NCI-H146 treated with DMSO at 0.1 percent for 48 hours (cell line): ENCODE measurements at regions not wholly inside any gene's neighbourhood (a gene's known extent, or its start where the extent isn't known, plus 50 kb on each side); places are given as distances from the start of the nearest gene placed in this dataset.
"Not testable (repeated sequence)": the region's sequence is repeated elsewhere in the genome, so short reads cannot be mapped to it uniquely, and the experiment has no call there.

Experiments
- DNase-seq: peaks from one replicate; lab custom pipeline; 2025; ENCODE audit not compliant: unreplicated experiment; lab: John Stamatoyannopoulos, UW

DNA sequence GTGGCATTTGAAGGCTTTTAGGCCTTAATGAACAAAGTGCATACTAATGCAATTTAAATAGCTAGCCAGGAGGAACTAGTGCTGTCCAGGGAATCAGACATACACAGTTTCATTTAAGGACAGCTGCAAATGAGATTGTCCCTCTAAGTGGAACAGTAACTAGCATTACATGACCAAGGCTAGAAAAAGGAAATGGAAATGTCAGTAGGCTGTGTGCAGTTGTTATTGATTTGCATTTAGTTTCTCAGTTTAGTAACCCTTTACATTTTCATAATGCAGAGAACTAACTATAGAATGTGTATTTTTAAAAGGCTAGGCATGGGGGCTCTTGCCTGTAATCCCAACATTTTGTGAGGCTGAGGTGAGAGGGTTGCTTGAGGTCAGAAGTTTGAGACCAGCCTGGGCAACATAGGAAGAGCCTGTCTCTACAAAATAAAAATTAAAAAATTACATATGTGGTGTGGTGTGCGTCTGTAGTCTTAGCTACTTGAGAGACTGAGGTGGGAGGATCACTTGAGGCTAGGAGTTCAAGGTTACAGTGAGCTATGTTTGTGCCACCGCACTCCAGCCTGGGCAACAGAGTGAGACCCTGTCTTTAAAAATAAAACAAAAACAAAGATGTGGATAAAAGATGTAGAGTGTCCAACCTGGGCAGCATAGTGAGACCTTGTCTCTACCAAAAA is 468.0 kb downstream of the UTRN start:
- DNase-seq: no peak

DNA sequence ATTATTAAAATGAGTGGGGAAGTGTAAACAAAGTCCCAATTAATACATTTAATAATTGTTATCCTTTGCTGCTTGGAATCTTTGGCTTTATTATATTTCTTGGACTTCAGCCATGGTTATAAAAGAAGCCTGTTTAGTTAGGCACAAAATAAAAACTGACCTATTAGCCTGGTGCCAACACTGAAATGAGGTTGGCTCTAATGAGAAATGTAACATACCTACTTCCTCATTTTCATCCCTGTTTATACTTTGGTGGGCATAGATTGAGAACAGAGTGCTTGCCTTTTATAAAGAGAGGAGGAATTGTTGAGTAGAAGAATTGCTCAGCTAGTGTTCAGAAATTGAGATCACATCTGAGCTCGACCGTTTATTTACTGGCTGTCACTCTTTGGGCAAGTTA is 471.3 kb downstream of the UTRN start:
- DNase-seq: no peak

DNA sequence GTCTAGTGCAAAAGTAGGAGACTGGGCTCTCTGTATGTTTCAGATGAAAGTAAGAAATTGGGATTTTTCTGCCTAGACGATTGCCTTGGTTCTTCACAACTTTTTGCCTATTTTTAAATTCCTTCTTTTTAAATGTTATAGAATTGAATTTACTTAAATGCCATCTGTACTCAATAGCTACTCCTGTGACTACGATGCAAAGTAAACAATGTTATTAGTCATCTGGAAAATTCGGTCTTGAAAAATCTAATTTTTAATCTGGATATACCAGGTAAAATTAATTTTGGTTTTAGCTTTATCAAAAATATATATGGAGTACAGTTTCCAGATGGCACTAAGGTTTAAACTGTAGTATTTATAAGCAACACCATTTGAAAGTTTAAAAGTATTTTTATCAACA is 472.2 kb downstream of the UTRN start:
- DNase-seq: peak; percentile 65

DNA sequence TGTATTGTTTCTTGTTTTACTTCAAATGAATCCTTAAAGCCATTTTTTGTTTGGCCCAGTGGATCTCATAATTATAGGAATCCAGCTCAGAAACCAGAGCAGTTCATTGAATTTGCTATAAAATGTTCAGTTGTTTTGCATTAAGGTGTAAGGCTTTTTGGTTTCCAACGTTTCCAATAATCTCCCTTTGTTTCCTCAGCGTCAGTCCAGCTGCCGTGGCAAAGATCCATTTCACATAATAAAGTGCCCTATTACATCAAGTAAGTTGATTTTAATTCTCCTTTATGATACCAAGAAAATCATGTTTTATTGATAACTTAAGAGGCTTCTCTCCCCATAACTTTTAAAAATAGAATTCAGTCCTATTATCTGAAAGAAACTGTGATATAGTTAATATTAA is 472.6 kb downstream of the UTRN start:
- peak; percentile 65 for DNase-seq

DNA sequence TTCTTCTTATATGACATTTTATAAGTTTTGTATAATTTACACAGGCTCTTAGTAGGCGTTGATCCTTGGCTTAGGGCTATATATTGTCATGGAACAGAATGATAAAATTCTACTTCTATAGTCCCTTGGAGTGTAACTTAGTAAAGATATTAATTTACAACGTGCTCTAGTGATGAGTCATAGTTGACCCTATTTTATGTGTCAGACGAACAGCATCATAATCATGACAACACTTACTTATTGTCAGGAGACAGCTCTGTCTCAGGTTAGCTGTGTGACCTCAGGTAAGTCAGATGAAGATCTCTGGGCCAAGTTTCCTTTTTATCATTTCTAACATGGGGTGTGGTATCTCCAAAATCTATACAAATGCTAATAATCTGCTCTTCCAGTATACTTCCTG is 473.5 kb downstream of the UTRN start:
- DNase-seq: no peak

DNA sequence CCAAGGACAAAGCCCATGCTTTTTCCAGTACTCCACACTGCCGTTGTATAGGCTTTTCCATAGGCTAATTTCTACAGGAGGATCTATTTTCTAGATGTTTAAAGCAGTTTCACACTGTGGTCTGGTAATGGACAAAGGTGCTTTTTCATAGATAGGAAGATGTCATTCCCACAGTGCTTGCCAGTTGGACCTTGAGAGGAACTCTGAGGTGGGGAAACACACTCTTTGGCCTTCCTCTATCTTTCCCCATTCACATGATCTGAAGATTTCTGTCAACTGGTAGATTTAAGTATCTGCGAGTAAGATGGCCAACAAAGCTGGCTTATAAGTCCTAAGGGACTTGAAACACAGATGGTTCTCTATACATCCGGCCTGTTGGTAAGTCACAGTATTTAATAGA is 477.3 kb downstream of the UTRN start:
- DNase-seq: no peak

DNA sequence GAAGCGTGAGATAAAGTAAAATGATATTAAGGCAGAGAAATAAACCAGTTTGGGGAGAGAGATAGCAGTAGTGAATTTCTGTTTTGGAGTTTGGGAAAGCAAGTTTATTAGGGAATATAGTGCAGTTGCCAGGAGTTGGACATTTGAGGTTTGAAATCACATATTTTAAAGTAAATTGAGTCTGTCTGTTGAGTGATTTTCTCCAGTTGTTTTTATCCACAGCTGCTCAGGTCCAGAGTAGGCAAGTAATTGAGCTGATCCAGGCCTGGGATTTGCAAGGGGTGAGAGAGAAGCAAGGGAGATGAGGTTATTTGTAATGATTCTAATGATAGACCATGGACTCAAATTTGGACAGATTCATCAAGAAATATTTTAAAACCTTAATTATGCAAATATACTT is 481.9 kb downstream of the UTRN start:
- no peak for DNase-seq

DNA sequence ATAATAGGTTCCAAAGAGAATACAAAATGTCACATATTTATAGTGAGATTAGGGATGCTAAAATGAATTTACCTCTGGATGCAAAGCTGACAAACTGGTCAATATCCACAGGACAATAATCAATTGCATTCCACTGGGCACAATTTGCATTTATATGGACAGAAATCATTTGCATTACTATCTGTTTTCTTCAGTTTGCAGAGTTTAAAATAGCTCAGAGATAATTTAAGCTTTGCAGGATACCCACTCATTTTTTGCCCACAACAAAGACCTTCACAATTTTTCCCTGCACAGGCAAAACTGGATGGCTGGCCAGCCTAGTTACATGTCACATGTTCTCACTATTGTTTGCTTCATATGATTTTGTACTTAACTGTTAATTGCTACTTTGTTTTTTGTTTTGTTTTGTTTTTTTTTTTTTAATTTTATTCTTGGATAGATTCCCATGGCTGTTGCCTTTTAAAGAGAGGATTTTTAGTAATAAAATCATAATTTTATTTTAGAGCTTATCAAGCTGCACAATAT is 483.5 kb downstream of the UTRN start:
- peak; percentile 60 for DNase-seq

DNA sequence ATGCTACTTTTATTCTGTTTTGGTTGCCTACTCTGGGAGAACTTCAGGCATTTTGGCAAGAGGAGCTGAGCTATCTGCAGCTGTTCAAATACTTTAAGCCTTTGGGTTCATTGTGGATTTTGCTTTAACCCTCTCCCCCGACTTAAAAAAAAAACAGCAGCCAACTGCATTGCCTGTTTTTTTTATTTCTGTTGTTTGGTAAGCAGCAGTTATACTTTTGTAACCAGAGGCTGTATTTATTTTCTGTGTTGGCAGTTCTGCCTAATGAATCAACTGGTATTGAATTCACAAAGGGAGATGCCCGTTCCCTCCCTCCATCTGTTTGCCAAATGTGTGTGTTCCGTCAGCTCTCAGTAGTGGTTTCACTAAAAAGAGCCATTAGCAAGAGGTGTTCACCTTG is 484.0 kb downstream of the UTRN start:
- DNase-seq: peak; percentile 86

DNA sequence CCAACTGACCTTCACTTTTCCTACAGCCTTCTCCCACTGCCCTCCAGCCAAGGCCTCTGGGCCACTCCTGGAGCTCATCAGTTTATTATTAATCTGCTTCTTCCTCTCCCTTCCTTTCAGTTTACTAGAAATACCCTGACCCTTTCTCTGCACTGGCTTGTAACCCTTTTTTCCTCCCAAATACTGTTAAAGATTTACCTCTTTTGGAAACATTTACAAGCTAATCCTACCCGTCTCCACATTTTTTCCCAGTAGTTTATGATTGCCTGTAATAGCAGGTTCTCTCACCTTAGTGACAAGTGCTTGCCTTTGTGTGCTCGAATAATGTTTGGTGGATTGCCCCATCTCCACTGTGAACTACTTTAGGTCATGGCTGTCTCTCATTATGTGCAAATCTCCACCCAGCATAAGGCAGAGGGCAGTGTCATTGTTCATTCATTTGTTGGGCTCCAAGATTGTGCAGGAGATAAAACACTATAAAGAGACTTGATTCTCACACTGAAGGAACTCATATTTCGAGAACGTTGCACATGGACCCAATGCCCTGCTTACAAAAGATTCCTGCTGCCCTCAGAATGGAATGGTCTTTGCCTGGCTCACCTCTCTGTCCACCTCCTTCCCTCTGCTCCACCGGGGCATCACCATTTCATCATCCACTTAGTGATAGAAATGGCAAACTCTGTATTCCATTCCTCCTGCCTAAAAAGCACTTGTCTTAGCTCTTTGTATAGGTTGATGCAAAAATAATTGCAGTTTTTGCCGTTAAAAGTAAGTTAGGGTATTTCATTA is 491.1 kb downstream of the UTRN start:
- no peak for DNase-seq

DNA sequence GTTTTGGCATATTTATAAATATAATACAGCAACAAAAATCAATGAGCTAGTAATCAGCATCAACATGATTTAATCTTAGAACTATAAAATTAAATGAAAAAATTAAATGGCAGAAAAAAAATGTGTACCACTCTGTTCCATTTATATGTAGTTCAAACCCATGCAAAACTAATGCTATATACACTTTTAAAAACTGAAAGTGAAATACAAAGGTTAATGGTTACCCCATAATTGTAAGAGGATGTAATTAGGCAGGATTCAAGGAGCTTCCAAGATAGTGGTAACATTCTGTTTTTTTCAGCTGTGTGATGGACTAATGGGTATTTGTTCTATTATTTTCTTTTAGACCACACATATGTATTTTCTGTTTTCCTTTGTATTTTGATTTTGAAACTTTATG is 492.1 kb downstream of the UTRN start:
- DNase-seq: no peak

DNA sequence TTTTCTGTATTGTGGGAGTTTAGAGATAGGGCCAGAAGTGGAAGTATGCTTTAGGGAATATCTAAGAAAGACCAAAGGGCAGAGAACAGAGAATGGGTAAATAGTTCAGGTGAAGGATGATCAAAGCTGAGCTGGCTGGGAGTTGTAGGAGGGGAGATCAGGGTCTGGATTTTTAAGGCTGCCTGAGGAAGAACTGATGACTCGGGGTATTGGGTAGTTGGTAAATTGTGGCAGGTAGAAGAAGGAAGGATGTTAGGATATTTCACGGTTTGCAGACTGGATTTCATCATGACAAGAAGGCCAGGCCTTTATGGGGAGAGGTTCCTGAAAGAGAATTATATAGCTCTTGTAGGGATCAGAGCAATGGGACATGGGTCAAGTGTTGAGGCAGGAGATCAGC is 492.9 kb downstream of the UTRN start:
- DNase-seq: no peak

DNA sequence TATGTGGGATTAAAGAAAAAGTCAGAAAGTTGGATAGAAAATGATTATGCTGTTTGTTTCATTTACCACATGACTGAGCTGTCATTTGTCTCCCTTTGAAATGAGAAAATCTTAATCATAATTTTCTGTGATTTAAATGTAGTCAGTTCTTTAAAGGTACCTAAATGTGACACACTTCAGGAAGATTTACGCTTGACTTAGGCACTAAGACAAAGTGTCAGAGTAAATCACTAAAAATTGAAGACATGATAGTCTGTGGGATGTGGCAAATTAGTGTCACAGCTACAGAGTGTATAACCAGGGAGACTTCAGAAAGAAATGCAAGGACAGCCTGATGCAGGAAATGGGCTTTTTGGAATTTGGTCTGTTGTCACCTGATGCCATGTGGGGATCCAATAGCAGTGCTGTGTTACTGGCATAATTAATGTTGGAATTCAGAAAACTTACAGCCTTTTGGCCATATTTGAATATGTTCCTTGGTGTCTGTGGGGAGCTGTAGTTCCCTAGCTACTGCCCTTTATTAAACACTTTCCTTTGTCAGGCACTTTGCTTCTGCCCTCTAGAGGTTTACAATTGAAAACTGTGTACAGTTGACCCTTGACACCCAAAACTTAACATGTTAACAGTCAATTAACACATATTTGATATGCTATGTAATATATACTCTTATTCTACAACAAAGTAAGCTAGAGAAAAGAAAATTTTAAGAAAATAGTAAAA is 493.8 kb downstream of the UTRN start:
- DNase-seq: peak; percentile 21

DNA sequence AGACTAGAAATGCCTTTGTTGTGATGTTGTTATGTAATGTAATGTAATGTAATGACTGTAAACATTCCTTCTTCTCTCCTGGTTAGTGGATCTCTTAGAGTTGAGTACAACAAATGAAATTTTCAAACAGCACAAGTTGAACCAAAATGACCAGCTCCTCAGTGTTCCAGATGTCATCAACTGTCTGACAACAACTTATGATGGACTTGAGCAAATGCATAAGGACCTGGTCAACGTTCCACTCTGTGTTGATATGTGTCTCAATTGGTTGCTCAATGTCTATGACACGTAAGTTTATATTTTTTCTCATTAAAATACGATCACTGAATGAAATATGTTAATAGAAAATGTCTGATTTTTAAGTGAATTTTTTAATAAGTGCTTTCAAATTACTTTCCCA is 496.7 kb downstream of the UTRN start:
- no peak for DNase-seq

DNA sequence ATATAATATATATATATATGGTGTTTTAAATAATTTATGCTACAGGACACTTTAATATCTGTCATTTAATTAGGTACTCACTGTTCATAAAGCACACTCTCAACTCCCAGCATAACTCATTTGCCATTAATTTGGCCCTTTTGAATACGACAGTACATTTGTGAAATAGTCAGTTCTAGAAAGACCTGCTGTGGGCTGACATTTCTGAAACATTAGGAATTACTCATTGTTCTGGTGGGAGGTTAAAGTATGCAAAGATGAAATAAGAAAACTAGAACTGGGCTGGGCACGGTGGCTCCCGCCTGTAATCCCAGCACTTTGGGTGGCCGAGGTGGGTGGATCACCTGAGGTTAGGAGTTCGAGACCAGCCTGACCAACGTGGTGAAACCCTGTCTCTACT is 497.5 kb downstream of the UTRN start:
- DNase-seq: no peak

DNA sequence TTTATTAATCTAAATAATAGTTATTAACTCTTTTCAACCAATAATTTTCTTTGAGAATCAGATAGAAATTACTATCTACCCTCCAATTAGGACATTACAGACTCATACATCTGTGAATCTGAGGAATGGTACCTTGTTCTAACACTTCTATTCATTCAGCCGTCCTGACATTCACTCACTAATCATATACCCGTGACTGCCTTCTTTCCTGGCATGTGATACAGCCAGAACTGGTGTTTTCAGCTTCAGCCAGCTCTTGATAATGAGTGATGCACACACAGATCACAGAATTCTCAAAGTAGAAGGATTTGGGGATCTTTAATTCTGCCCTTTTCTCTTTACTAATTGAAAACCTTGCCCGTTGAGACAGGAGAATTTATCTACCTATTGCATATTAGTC is 499.9 kb downstream of the UTRN start:
- DNase-seq: no peak

DNA sequence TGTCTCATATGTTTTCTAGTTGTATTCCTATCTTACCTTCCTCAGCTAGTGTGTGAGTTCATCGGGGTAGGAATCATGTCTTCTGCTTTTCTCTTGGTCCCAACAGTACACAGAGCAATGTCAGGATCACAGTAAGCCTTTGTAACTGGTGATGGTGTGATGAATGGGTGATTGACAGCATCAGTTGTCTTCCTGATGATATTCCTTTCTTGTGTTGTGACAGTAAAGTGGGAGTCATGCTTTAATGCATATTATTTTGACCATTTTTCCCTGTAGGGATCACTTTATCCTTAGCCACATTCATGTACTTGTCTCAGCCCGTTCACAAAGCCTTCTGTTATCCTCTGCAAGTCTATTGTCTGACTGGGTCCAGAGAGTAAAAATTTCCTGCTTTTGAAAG is 501.7 kb downstream of the UTRN start:
- DNase-seq: no peak

DNA sequence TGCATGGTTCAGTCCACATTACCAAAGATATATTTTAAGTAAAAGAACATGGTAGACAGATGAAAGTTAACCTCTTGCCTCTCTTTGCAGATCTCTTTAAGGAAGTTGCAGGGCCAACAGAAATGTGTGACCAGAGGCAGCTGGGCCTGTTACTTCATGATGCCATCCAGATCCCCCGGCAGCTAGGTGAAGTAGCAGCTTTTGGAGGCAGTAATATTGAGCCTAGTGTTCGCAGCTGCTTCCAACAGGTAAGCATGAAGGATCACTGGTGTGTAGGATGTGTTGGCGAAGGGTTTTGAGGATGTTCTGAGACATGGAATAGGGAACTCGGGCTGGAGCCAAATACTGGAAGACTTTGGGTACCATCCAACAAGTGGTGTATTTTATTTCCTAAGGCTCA is 508.6 kb downstream of the UTRN start:
- DNase-seq: no peak

DNA sequence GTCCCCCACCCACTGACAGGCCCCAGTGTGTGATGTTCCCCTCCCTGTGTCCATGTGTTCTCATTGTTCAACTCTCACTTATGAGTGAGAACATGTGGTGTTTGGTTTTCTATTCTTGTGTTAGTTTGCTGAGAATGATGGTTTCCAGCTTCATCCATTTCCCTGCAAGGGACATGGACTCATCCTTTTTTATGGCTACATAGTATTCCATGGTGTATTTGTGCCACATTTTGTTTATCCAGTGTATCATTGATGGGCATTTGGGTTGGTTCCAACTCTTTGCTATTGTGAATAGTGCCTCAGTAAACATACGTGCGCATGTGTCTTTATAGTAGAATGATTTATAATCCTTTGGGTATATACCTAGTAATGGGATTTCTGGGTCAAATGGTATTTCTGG is 509.9 kb downstream of the UTRN start:
- DNase-seq: not testable (repeated sequence)

DNA sequence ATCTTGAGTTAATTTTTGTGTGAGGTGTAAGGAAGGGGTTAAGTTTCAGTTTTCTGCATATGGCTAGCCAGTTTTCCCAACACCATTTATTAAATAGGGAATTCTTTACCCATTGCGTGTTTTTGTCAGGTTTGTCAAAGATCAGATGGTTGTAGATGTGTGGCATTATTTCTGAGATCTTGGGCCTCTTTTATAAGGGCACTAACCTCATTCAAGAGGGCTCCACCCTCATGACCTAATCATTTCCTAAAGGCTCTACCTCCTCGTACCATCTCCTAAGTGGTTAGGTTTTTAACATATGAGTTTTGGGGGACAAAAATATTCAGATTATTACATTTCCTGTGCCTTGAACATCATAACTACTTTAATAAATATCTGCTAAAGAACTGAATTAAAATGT is 510.9 kb downstream of the UTRN start:
- no peak for DNase-seq

DNA sequence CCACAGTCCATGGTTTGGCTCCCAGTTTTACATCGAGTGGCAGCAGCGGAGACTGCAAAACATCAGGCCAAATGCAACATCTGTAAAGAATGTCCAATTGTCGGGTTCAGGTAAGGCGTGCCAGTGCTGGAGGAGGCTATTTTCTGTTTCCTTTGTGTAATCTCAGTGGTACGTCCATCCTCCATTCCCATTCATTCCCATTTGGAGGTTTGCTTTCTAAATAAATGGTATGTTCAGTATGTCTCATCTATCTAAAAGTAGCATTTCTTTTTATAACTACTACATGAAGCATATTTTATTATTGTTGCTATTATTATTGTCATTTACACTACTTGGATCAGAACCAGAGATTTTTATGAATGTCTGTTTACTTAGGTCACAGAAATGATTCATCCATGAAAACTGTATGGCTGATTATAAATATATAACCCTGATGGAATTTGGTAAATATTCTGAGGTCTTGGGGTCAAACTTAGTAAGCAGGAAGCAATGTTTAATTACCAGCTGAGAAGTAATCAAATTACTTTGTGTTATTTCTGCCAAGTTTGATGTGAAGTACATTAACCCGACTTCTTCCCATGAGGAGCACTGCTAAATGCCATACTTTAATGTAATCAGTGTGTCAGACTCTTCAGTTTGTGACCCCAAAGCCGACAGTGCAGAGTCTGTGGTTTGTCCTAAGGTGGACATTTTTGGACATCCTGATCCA is 512.9 kb downstream of the UTRN start:
- DNase-seq: no peak
